Motor neuron (in vitro differentiated cells): ENCODE measurements at regions not wholly inside any gene's neighbourhood (a gene's known extent, or its start where the extent isn't known, plus 50 kb on each side); places are given as distances from the start of the nearest gene placed in this dataset.
A peak's percentile ranks its signal among the peaks of the same experiment; 100 is the strongest.

Experiments used
- ATAC-seq, 8 experiments: fragments of 200-7000 bp; cut with Tn5 transposase; replicated peaks in 6 of 8; 2 replicates each; pipeline ENCODE4 v1.8.0; 2021; ENCODE audit warnings: mild to moderate bottlenecking in 8 of 8, moderate library complexity in 8 of 8
- H3K27ac ChIP-seq, 2 donors: fragments of 250-450 bp; sonication (Bioruptor Pico); 2 replicates each; pipeline ENCODE4 v1.9.0; 2021; ENCODE audit warnings: antibody characterized with exemption in 2 of 2, mild to moderate bottlenecking in 2 of 2, moderate library complexity in 1 of 2
- H3K4me1 ChIP-seq, 2 donors: fragments of 250-450 bp; sonication (Bioruptor Pico); replicated peaks in 1 of 2; 2 replicates each; pipeline ENCODE4 v1.6.1; 2021; ENCODE audit warnings: antibody characterized with exemption in 2 of 2, mild to moderate bottlenecking in 2 of 2, moderate library complexity in 1 of 2
- H3K4me3 ChIP-seq, 5 donors: fragments of 250-450 bp; sonication (Bioruptor Pico); 2 replicates each; pipeline ENCODE4 v1.9.0; 2021; ENCODE audit warnings: antibody characterized with exemption in 5 of 5, mild to moderate bottlenecking in 5 of 5, moderate library complexity in 4 of 5
- WGBS, 10 experiments: fragments of 450-650 bp; shearing (Covaris generic); methylation state at CpG; one replicate each; pipeline ENCODE4 v1.0.0; 2022; 5-methylcytosine and 5-hydroxymethylcytosine counted together
- in situ Hi-C, 9 experiments: fragments of 400-800 bp; cut with MboI; loops; one replicate each; pipeline ENCODE4 v1.15.0; 2021; ENCODE audit warnings: low sequenced_read_pairs in 9 of 9, low pct_unique_long_range_greater_than_20kb in 2 of 9; ENCODE audit not compliant: unreplicated experiment in 9 of 9

DNA sequence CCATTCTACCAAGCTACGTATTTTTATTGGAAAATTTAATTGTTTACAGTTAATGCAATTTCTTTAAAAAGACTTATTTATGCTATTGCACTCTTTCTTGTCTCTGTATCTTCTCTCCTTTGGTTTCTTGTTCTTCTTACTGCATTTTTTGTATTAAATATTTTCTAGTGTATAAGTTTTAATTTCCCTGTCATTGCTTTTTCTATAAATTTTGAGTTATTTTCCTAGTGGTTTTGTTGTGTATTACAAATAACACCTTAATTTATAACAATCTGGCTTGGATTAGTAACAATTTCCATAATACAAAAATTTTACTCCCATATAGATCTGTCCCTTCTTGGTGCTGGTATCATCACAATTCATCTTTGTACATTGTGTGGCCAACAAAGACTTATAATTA, 303.5 kb upstream of the SPOCK3 start:
- Histone ChIP-seq H3K27ac (no peak overlapping the region), H3K4me1 (no peaks in the 10 kb centered on the region), H3K4me3 (no peak overlapping the region)
- 0 to 90% (median 69%) methylated on average over 1 of the region's 1 CpG for WGBS, 10 experiments
- no peak for ATAC-seq
- in situ Hi-C loops = no loop called here

- 4 to 100% (median 88%) methylated on average over 1 to 3 of the region's 3 CpGs; no CpG with 5 or more reads in 1 of the 10 experiments for WGBS, 10 experiments
- ATAC-seq = no peak
- H3K4me1 ChIP-seq = no peaks in the 10 kb centered on the region
- H3K4me3 ChIP-seq = no peak overlapping the region
- H3K27ac ChIP-seq = no peak overlapping the region
- in situ Hi-C loops = no loop called here
Observed at GRCh38 chr4:167541286-167541685, 307.0 kb upstream of the SPOCK3 start.

- H3K27ac ChIP-seq = no peak overlapping the region
- in situ Hi-C loops = no loop called here
- no peaks in the 10 kb centered on the region for H3K4me1 ChIP-seq
- H3K4me3 ChIP-seq = no peak overlapping the region
- no peak for ATAC-seq
- WGBS, 10 experiments = 0 to 100% (median 80%) methylated on average over 1 of the region's 1 CpG; no CpG with 5 or more reads in 2 of the 10 experiments
Observed at GRCh38 chr4:167544391-167544790, 310.1 kb upstream of the SPOCK3 start.

DNA sequence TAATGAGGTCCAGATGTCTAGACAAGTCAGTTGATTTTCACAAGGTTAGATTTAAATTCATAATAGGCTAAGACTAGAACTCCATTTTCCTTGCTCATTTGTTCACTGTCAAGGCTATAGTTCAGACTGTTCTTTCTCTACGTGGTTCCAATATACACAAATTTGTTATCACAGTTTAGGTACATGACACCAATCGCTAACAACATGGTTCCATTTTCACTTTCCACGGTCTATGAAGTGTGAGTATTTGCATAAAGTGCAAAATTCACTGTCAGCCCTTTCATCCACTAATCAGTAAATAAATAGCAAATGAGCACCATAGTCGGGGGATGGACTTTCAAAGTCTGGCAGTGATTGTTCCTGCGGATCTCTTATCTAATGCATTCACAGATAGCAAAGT, 315.7 kb upstream of the SPOCK3 start:
- in situ Hi-C loops = no loop called here
- WGBS, 10 experiments = 7 to 100% (median 54%) methylated on average over 1 to 5 of the region's 5 CpGs

GRCh38 chr4:167555338-167556022, 321.2 kb upstream of the SPOCK3 start:
- Histone ChIP-seq H3K27ac (no peak overlapping the region), H3K4me3 (no peak overlapping the region), H3K4me1 (no peaks in the 10 kb centered on the region)
- WGBS, 10 experiments = 0 to 96% (median 71%) methylated on average over 2 to 3 of the region's 3 CpGs
- peak in 2 of 8 experiments; percentile 29 to 44 for ATAC-seq
- in situ Hi-C loops = no loop called here

More for the DNA sequence above, 315.7 kb upstream of the SPOCK3 start:
- Histone ChIP-seq H3K27ac (no peak overlapping the region), H3K4me1 (no peaks in the 10 kb centered on the region), H3K4me3 (no peak overlapping the region)
- no peak for ATAC-seq

GRCh38 chr4:167578906-167579305, 344.6 kb upstream of the SPOCK3 start:
- WGBS, 10 experiments = 0 to 17% (median 3%) methylated on average over 2 of the region's 2 CpGs
- Histone ChIP-seq H3K27ac (no peak overlapping the region), H3K4me3 (no peak overlapping the region), H3K4me1 (no peaks in the 10 kb centered on the region)
- in situ Hi-C loops = no loop called here
- ATAC-seq = no peak

GRCh38 chr4:167581449-167581965, 347.2 kb upstream of the SPOCK3 start:
- in situ Hi-C loops = no loop called here
- no peak for ATAC-seq

GRCh38 chr4:167587361-167587760, 353.1 kb upstream of the SPOCK3 start:
- no peak overlapping the region for H3K4me3 ChIP-seq
- 2 to 94% (median 82%) methylated on average over 3 to 5 of the region's 5 CpGs; no CpG with 5 or more reads in 1 of the 10 experiments for WGBS, 10 experiments
- H3K4me1 ChIP-seq = no peaks in the 10 kb centered on the region
- no peak for ATAC-seq
- H3K27ac ChIP-seq = no peak overlapping the region
- in situ Hi-C loops = no loop called here

More at GRCh38 chr4:167581449-167581965, 347.2 kb upstream of the SPOCK3 start:
- no peaks in the 10 kb centered on the region for H3K4me1 ChIP-seq
- H3K4me3 ChIP-seq = no peak overlapping the region
- H3K27ac ChIP-seq = no peak overlapping the region
- WGBS, 10 experiments = 0 to 100% (median 80%) methylated on average over 1 to 2 of the region's 19 CpGs; no CpG with 5 or more reads in 5 of the 10 experiments

DNA sequence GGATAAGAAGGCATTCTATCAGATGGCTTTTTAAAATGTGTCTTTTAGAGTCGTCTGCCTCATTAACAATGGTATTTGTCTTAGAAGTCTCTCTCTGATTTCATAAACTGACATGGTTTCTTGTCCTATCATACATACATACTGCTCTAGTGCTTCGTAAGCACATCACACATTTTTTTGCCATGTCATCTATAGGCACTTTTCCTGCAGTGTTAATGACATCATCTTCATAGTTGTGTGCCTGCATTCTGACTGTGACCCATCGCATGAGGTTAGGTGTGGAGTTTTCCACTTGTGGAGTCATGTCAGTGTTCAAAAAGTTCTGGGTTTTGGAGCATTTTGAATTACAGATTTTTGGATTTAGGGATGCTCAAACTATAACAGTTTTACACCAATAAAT, 361.6 kb upstream of the SPOCK3 start:
- in situ Hi-C loops = no loop called here
- ATAC-seq = peak in 3 of 8 experiments; percentile 26 to 41 (median 27)
- no peak overlapping the region for H3K27ac ChIP-seq
- WGBS, 10 experiments = 0 to 100% (median 88%) methylated on average over 1 to 3 of the region's 3 CpGs; no CpG with 5 or more reads in 1 of the 10 experiments
- H3K4me1 ChIP-seq = no peaks in the 10 kb centered on the region
- no peak overlapping the region for H3K4me3 ChIP-seq

GRCh38 chr4:167602157-167602556, 367.9 kb upstream of the SPOCK3 start:
- in situ Hi-C loops = no loop called here
- H3K4me1 ChIP-seq = no peaks in the 10 kb centered on the region
- WGBS, 10 experiments = 0 to 92% (median 60%) methylated on average over 2 of the region's 2 CpGs; no CpG with 5 or more reads in 2 of the 10 experiments
- no peak overlapping the region for H3K27ac ChIP-seq
- ATAC-seq = no peak
- H3K4me3 ChIP-seq = no peak overlapping the region

GRCh38 chr4:167606551-167606950, 372.3 kb upstream of the SPOCK3 start:
- no peak for ATAC-seq
- 0 to 83% (median 50%) methylated on average over 1 to 3 of the region's 4 CpGs; no CpG with 5 or more reads in 3 of the 10 experiments for WGBS, 10 experiments
- no peaks in the 10 kb centered on the region for H3K4me1 ChIP-seq
- no peak overlapping the region for H3K27ac ChIP-seq
- in situ Hi-C loops = no loop called here
- no peak overlapping the region for H3K4me3 ChIP-seq

GRCh38 chr4:167613381-167613780, 379.1 kb upstream of the SPOCK3 start:
- Histone ChIP-seq H3K4me1 (no peaks in the 10 kb centered on the region), H3K27ac (no peak overlapping the region), H3K4me3 (no peak overlapping the region)
- 0 to 100% (median 69%) methylated on average over 1 to 3 of the region's 3 CpGs for WGBS, 10 experiments
- in situ Hi-C loops = no loop called here
- ATAC-seq = no peak

- no peak overlapping the region for H3K4me3 ChIP-seq
- no peak overlapping the region for H3K27ac ChIP-seq
- in situ Hi-C loops = no loop called here
- ATAC-seq = peak in 1 of 8 experiments; percentile 36
- WGBS, 10 experiments = 0 to 83% (median 50%) methylated on average over 1 to 3 of the region's 3 CpGs
- no peaks in the 10 kb centered on the region for H3K4me1 ChIP-seq
Observed at GRCh38 chr4:167614866-167615265, 380.6 kb upstream of the SPOCK3 start.

DNA sequence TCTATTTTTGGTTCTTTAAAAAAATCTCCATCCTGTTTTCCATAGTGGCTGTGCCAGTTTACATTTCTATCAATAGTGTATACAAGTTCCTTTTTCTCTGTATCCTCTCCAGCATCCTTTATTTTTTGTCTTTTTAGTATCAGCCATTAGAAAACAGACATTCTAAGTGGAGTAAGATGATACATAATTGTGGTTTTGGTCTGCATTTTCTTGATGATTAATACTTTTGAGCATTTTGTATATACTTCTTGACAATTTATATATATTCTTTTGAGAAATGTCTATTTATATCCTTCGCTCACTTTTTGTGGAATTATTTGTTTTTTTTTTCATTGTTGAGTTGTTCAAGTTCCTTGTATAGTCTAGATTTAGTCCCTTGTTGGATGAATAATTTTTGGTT, 382.2 kb upstream of the SPOCK3 start:
- H3K4me3 ChIP-seq = no peak overlapping the region
- H3K27ac ChIP-seq = no peak overlapping the region
- WGBS, 10 experiments = 0 to 50% (median 0%) methylated on average over 1 of the region's 1 CpG
- no peak for ATAC-seq
- in situ Hi-C loops = no loop called here
- H3K4me1 ChIP-seq = no peaks in the 10 kb centered on the region
